GM13977 (cell line): ENCODE measurements at regions not wholly inside any gene's neighbourhood (a gene's known extent, or its start where the extent isn't known, plus 50 kb on each side); places are given as distances from the start of the nearest gene placed in this dataset.
"Not testable (repeated sequence)": the region's sequence is repeated elsewhere in the genome, so short reads cannot be mapped to it uniquely, and the experiment has no call there.

Experiments
- DNase-seq: peaks from one replicate; pipeline ENCODE4 v3.0.0; 2012; ENCODE audit warnings: low spot score
- in situ Hi-C: fragments of 300-500 bp; cut with MboI; formaldehyde crosslinking; loops from one replicate; pipeline ENCODE4 v1.12.0; 2022; ENCODE audit warnings: low sequenced_read_pairs, low pct_unique_long_range_greater_than_20kb, mixed read lengths, inconsistent platforms; ENCODE audit not compliant: unreplicated experiment
- TF ChIP-seq, protein P1 (sequence below): IDR thresholded peaks from 2 replicates; pipeline ENCODE4 v1.5.1; 2012; ENCODE audit warnings: mild to moderate bottlenecking, control low read depth; ENCODE audit not compliant: insufficient read depth; ENCODE audit errors: extremely low read depth, missing control alignments

DNA sequence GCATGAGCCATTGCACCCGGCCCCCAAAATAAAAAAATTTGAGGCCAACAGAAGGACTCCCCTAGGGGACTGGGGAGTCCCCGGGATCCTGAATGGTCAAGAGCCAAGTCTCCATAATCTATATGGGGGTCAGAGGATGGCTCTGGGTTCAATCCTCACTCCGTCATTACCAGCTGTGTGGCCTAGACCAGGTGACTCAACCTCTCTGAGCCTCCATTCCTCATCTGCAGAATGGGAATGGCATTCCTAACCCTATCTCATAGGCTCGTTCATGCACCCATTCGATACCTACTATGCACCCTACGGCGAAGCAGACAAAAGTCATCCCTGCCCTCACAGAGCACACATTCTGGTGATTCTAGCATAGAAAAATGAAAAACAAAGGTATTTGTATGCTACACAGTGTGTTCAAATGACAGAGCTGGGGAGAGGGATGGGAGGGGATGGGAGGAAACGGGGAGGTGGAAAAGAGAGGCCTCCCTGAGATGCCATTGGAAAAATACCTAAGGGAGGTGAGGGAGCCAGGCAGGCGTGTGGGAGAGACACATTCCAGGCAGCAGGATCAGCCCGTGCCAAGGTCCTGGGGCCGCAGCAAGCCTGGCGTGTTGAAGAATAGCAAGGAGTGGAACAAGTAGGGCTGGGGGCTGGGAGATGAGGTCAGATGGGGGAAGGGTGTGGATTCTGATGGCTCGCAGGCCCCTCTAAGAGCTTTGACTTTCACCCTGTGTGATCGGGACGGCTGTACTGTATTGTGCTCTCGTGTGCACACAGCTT, 71.2 kb downstream of the RMI2 start:
- DNase-seq: no peak
- in situ Hi-C loops: loop anchor here (25.0 kb wide), 1 partner anchor 296 kb away; no protein-coding TSS in a partner anchor
- TF ChIP-seq, protein P1, sequence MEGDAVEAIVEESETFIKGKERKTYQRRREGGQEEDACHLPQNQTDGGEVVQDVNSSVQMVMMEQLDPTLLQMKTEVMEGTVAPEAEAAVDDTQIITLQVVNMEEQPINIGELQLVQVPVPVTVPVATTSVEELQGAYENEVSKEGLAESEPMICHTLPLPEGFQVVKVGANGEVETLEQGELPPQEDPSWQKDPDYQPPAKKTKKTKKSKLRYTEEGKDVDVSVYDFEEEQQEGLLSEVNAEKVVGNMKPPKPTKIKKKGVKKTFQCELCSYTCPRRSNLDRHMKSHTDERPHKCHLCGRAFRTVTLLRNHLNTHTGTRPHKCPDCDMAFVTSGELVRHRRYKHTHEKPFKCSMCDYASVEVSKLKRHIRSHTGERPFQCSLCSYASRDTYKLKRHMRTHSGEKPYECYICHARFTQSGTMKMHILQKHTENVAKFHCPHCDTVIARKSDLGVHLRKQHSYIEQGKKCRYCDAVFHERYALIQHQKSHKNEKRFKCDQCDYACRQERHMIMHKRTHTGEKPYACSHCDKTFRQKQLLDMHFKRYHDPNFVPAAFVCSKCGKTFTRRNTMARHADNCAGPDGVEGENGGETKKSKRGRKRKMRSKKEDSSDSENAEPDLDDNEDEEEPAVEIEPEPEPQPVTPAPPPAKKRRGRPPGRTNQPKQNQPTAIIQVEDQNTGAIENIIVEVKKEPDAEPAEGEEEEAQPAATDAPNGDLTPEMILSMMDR: no peak

DNA sequence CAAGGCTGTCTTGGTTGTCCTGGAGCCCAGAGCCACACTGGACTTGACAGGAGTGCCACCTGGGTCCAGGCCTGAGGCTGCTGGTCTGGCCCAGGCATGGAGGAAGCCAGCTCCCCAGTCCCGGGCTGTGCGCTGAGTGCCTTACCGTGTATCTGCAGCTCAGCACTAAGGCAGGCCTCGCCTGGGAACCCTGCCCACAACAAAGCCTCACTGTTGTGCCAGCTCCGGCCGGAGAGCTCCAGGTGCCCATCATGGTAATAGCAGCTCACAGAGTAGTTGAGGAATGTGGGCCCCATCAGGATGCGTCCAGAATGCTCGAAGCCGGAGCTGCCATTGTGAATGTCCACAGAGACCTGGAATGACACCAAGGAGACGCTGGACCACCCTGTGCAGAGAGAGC, 72.2 kb downstream of the RMI2 start:
- TF ChIP-seq, protein P1: no peak
- in situ Hi-C loops: loop anchor here (25.0 kb wide), 1 partner anchor 295 kb away; no protein-coding TSS in a partner anchor
- no peak for DNase-seq

DNA sequence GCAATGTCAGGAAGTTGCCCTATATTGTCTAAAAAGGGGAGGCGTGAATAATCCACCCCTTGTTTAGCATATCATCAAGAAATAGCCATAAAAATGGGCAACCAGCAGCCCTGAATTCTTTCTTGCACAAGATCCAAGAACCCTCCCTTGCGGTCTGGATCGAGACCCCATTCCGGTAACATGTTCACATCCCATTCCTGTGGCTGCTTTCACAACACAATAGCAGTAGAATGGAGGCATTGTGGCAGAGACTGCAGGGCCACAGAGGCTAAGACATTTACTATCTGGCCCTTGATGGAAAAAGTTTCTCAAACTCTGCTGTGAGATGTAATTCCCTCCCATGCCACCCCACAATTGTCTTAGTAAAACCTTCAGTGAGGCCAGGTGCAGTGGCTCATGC, 73.2 kb downstream of the RMI2 start:
- TF ChIP-seq, protein P1: no peak
- in situ Hi-C loops: loop anchor here (25.0 kb wide), 1 partner anchor 294 kb away; no protein-coding TSS in a partner anchor
- no peak for DNase-seq

DNA sequence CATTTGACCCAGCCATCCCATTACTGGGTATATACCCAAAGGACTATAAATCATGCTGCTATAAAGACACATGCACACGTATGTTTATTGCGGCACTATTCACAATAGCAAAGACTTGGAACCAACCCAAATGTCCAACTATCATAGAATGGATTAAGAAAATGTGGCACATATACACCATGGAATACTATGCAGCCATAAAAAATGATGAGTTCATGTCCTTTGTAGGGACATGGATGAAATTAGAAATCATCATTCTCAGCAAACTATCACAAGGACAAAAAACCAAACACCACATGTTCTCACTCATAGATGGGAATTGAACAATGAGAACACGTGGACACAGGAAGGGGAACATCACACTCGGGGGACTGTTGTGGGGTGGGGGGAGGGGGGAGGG, 74.8 kb downstream of the RMI2 start:
- not testable (repeated sequence) for DNase-seq
- in situ Hi-C loops: loop anchor here (25.0 kb wide), 1 partner anchor 292 kb away; no protein-coding TSS in a partner anchor

DNA sequence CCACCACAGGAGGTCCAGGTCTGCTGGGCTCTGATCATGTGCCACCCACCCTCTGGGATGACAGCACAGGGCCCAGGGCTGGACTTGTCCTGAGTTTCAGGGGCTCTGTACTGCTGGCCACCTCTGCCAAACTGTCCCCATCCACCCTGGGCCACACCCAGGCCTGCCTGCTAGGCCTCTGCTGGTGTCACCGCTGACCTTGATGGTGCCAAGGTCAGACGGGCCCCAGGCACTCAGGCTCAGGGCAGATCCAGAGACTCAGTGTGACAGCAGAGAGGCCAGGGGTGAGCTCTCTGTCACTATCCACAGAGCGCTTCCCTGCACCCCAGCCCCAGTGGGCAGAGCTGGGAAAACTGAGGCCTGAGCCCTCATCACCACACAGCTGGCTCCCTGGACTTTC, 75.6 kb downstream of the RMI2 start:
- in situ Hi-C loops: loop anchor here (25.0 kb wide), 1 partner anchor 291 kb away; no protein-coding TSS in a partner anchor
- TF ChIP-seq, protein P1: no peak
- no peak for DNase-seq

DNA sequence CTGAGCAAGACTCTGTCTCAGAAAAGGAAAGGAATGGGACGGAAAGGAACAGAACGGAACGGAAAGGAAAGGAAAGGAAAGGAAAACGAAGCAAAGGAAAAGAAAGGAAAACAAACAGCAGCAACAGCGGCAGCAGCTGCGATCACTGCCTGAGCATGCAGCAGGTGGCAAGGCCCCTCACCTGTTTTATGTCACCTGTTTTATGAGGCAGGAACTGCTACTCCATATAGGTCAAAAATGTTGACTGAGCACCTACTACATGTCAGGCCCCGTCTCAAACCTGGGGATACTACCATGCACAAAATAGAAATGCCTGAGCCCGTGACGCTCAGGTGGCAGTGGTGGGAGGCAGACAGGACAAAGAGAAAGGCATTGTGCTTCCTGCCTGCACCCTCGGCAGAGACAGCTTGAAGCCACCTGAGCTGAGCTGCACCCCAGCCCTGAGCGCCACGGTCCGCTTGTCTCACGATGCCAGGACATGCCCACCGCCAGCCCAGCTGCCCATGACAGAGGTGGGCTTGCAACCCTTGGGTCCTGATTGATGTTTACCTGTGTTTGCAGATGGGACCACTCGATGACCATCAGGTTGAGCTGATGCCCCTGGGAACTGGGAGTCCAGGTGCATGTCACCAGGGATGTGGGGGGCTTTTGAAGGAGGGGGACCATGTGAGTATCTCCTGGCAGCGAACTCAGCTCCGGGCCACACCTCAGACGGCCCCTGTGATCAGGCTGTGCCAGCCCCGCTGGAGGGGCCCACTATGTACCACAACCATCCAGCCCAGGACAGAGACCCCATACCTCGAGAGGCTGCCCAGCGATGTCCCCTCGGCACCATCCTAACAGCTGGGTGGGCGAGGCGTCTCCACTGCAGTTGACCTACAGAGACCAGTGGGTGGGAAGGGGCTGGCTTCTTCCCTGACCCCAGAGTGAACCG, 77.4 kb downstream of the RMI2 start:
- no peak for DNase-seq
- TF ChIP-seq, protein P1: no peak
- in situ Hi-C loops: loop anchor here (25.0 kb wide), 1 partner anchor 290 kb away; no protein-coding TSS in a partner anchor
